H9 (cell line): ENCODE measurements at regions not wholly inside any gene's neighbourhood (a gene's known extent, or its start where the extent isn't known, plus 50 kb on each side); places are given as distances from the start of the nearest gene placed in this dataset.

Experiments
- DNase-seq: peaks from one replicate; pipeline ENCODE4 v3.0.0-alpha.2; 2017
- H2AFZ ChIP-seq: one replicate; pipeline ENCODE4 v1.6.1; 2013; ENCODE audit warnings: mild to moderate bottlenecking, low read length, control low read depth, moderate library complexity
- H2AK5ac ChIP-seq: 2 replicates; pipeline ENCODE4 v1.6.1; 2013; ENCODE audit warnings: low read length, control low read depth, mixed read lengths; ENCODE audit not compliant: insufficient read length
- H2BK120ac ChIP-seq: one replicate; pipeline ENCODE4 v1.6.1; 2013; ENCODE audit warnings: low read depth, mild to moderate bottlenecking, low read length, control low read depth, inconsistent platforms; ENCODE audit not compliant: poor library complexity, severe bottlenecking
- H2BK12ac ChIP-seq: 2 replicates; pipeline ENCODE4 v1.6.1; 2013; ENCODE audit warnings: low read length, control low read depth, mixed read lengths, low read depth; ENCODE audit not compliant: insufficient read length
- H2BK15ac ChIP-seq: 2 replicates; pipeline ENCODE4 v1.6.1; 2013; ENCODE audit warnings: low read depth, low read length, control low read depth
- H2BK20ac ChIP-seq: one replicate; pipeline ENCODE4 v1.6.1; 2013; ENCODE audit warnings: low read depth, mild to moderate bottlenecking, low read length, control low read depth, inconsistent platforms; ENCODE audit not compliant: poor library complexity, severe bottlenecking
- H2BK5ac ChIP-seq: 2 replicates; pipeline ENCODE4 v1.6.1; 2013; ENCODE audit warnings: low read length, control low read depth, mixed read lengths; ENCODE audit not compliant: insufficient read length
- H3K14ac ChIP-seq: 2 replicates; pipeline ENCODE4 v1.6.1; 2013; ENCODE audit warnings: low read length, control low read depth; ENCODE audit not compliant: insufficient read depth
- H3K18ac ChIP-seq: 2 replicates; pipeline ENCODE4 v1.6.1; 2013; ENCODE audit warnings: low read depth, mild to moderate bottlenecking, mixed read lengths, low read length, control low read depth; ENCODE audit not compliant: insufficient read length
- H3K23ac ChIP-seq: 2 replicates; pipeline ENCODE4 v1.6.1; 2013; ENCODE audit warnings: low read length, control low read depth, mixed read lengths, low read depth; ENCODE audit not compliant: insufficient read length
- H3K23me2 ChIP-seq: 2 replicates; pipeline ENCODE4 v1.6.1; 2013; ENCODE audit warnings: low read depth, mild to moderate bottlenecking, mixed read lengths, low read length, control low read depth; ENCODE audit not compliant: insufficient read length, poor library complexity, severe bottlenecking
- H3K27ac ChIP-seq: 2 replicates; pipeline ENCODE4 v1.5.1; 2013; ENCODE audit warnings: low read length, control low read depth, mixed read lengths, low read depth; ENCODE audit not compliant: insufficient read length
- H3K27me3 ChIP-seq: 2 replicates; pipeline ENCODE4 v1.6.1; 2013; ENCODE audit warnings: low read length, control low read depth, inconsistent platforms; ENCODE audit not compliant: insufficient read depth
- H3K4ac ChIP-seq: 2 replicates; pipeline ENCODE4 v1.6.1; 2013; ENCODE audit warnings: low read depth, mild to moderate bottlenecking, control low read depth, inconsistent platforms, low read length, moderate library complexity
- H3K4me1 ChIP-seq: 2 replicates; pipeline ENCODE4 v1.6.1; 2013; ENCODE audit warnings: low read length, control low read depth, inconsistent platforms; ENCODE audit not compliant: insufficient read depth
- H3K4me2 ChIP-seq: 2 replicates; pipeline ENCODE4 v1.6.1; 2013; ENCODE audit warnings: low read length, control low read depth, mixed read lengths; ENCODE audit not compliant: insufficient read length, insufficient read depth
- H3K56ac ChIP-seq: 2 replicates; pipeline ENCODE4 v1.6.1; 2013; ENCODE audit warnings: low read depth, mild to moderate bottlenecking, mixed read lengths, low read length, control low read depth; ENCODE audit not compliant: insufficient read length
- H3K79me1 ChIP-seq: 2 replicates; pipeline ENCODE4 v1.6.1; 2013; ENCODE audit warnings: low read depth, mild to moderate bottlenecking, moderate library complexity, low read length, control low read depth, inconsistent platforms; ENCODE audit not compliant: insufficient read depth, poor library complexity, severe bottlenecking
- H3K79me2 ChIP-seq: 2 replicates; pipeline ENCODE4 v1.6.1; 2013; ENCODE audit warnings: low read length, control low read depth, inconsistent platforms; ENCODE audit not compliant: insufficient read depth
- H3K9ac ChIP-seq: 2 replicates; pipeline ENCODE4 v1.6.1; 2013; ENCODE audit warnings: low read length, control low read depth, mixed read lengths; ENCODE audit not compliant: insufficient read length; ENCODE audit errors: extremely low read depth
- H3K9me3 ChIP-seq: one replicate; pipeline ENCODE4 v1.6.1; 2013; ENCODE audit warnings: low read depth, low read length, inconsistent platforms; ENCODE audit not compliant: control insufficient read depth
- H3T11ph ChIP-seq: one replicate; pipeline ENCODE4 v1.6.1; 2013; ENCODE audit warnings: mild to moderate bottlenecking, low read length, control low read depth, inconsistent platforms
- H4K20me1 ChIP-seq: one replicate; pipeline ENCODE4 v1.6.1; 2013; ENCODE audit not compliant: control insufficient read depth, insufficient read length, insufficient read depth
- H4K5ac ChIP-seq: 2 replicates; pipeline ENCODE4 v1.6.1; 2013; ENCODE audit warnings: low read depth, mild to moderate bottlenecking, mixed read lengths, low read length, control low read depth; ENCODE audit not compliant: insufficient read length
- H4K8ac ChIP-seq: replicated peaks from 2 replicates; pipeline ENCODE4 v1.6.1; 2013; ENCODE audit warnings: low read length, control low read depth, mixed read lengths, low read depth; ENCODE audit not compliant: insufficient read length
- H4K91ac ChIP-seq: 2 replicates; pipeline ENCODE4 v1.6.1; 2013; ENCODE audit warnings: low read depth, mild to moderate bottlenecking, moderate library complexity, mixed read lengths, low read length, control low read depth; ENCODE audit not compliant: insufficient read length
- H3K27ac Mint-ChIP-seq, 3 experiments: 2 replicates in 2 of 3; 3 replicates in 1 of 3; pipeline ENCODE4 v1.8.0; 2020 to 2021; ENCODE audit warnings: mixed read lengths in 3 of 3, mild to moderate bottlenecking in 1 of 3, moderate library complexity in 1 of 3
- H3K27me3 Mint-ChIP-seq: 2 replicates; pipeline ENCODE4 v1.8.0; 2021; ENCODE audit warnings: low read depth, mild to moderate bottlenecking, moderate library complexity, mixed read lengths
- H3K36me3 Mint-ChIP-seq, 3 experiments: 2 replicates in 2 of 3; 3 replicates in 1 of 3; pipeline ENCODE4 v1.8.0; 2020 to 2021; ENCODE audit warnings: low read depth in 3 of 3, mixed read lengths in 3 of 3; ENCODE audit not compliant: insufficient read depth in 1 of 3
- H3K4me1 Mint-ChIP-seq, 2 experiments: 2 replicates each; pipeline ENCODE4 v1.8.0; 2020; ENCODE audit warnings: mixed read lengths in 2 of 2
- H3K4me3 Mint-ChIP-seq, 2 experiments: 2 replicates in 1 of 2; 3 replicates in 1 of 2; pipeline ENCODE4 v1.8.0; 2020 to 2021; ENCODE audit warnings: mild to moderate bottlenecking in 2 of 2, mixed read lengths in 2 of 2, moderate library complexity in 1 of 2
- H3K9me3 Mint-ChIP-seq, 2 experiments: 2 replicates in 1 of 2; 3 replicates in 1 of 2; pipeline ENCODE4 v1.8.0; 2020; ENCODE audit warnings: mild to moderate bottlenecking in 2 of 2, mixed read lengths in 2 of 2, moderate library complexity in 1 of 2
- WGBS: extraction: QIAGEN DNeasy Blood & Tissue Kit; methylation state at CpG from one replicate; pipeline ENCODE4 v1.1.7; 2013; ENCODE audit warnings: missing lambda C conversion rate, low lambda C conversion rate, mixed read lengths; ENCODE audit not compliant: insufficient read length; ENCODE audit errors: extremely low coverage; 5-methylcytosine and 5-hydroxymethylcytosine counted together
- TF ChIP-seq, protein P1 (sequence below): fragments of 200-600 bp; sonication (generic); conservative IDR thresholded peaks from 3 replicates; pipeline ENCODE4 v1.8.0; 2021; ENCODE audit warnings: antibody characterized with exemption, mild to moderate bottlenecking

DNA sequence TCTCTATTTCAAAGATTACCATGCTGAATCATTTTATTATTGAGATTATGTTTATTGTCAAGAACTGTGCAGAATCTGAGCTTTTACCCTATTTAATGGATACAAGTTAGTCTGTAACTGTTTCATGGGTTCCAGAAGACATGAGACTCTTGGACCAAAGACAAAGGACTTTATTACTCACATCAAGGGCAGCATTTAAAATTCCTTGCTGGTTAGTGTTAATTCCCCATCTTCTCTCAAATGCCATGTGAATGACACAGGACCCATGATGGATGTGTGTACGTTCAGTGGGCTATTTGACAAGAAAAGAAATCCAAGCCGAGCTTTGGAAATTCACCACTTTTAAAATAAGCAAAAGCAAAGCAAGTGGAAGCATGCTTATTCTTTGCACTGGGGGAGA lies 139.9 kb downstream of the PCDH20 start:
- no peak overlapping the region for H2BK120ac ChIP-seq
- H3K18ac ChIP-seq, result no peak overlapping the region
- no peak overlapping the region for H4K5ac ChIP-seq
- H4K91ac ChIP-seq, result no peak overlapping the region
- no peaks in the 10 kb centered on the region for H3K79me1 ChIP-seq
- H4K8ac ChIP-seq, result no peak overlapping the region
- H2AK5ac ChIP-seq, result no peak overlapping the region
- no peak overlapping the region for H3K4ac ChIP-seq
- H3T11ph ChIP-seq, result no peak overlapping the region
- H3K27me3 ChIP-seq, result no peaks in the 10 kb centered on the region
- H2BK5ac ChIP-seq, result no peak overlapping the region
- Mint-ChIP-seq H3K4me1 (no peaks in the 10 kb centered on the region), H3K27me3 (no peaks in the 10 kb centered on the region), H3K27ac (no peak overlapping the region), H3K36me3 (peaks cover 0 to 3% (median 0%) of the 10 kb centered on the region in 3 experiments; a peak in 1 of 7 replicates), H3K9me3 (peaks cover 7 to 11% of the 10 kb centered on the region in 2 experiments), H3K4me3 (no peak overlapping the region)
- no peak overlapping the region for H2AFZ ChIP-seq
- TF ChIP-seq, protein P1, sequence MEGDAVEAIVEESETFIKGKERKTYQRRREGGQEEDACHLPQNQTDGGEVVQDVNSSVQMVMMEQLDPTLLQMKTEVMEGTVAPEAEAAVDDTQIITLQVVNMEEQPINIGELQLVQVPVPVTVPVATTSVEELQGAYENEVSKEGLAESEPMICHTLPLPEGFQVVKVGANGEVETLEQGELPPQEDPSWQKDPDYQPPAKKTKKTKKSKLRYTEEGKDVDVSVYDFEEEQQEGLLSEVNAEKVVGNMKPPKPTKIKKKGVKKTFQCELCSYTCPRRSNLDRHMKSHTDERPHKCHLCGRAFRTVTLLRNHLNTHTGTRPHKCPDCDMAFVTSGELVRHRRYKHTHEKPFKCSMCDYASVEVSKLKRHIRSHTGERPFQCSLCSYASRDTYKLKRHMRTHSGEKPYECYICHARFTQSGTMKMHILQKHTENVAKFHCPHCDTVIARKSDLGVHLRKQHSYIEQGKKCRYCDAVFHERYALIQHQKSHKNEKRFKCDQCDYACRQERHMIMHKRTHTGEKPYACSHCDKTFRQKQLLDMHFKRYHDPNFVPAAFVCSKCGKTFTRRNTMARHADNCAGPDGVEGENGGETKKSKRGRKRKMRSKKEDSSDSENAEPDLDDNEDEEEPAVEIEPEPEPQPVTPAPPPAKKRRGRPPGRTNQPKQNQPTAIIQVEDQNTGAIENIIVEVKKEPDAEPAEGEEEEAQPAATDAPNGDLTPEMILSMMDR, result no peak
- no peaks in the 10 kb centered on the region for H3K23me2 ChIP-seq
- no peak overlapping the region for H2BK15ac ChIP-seq
- H3K56ac ChIP-seq, result no peak overlapping the region
- no peak overlapping the region for H2BK12ac ChIP-seq
- no peak for DNase-seq
- no peaks in the 10 kb centered on the region for H3K9me3 ChIP-seq
- H3K4me2 ChIP-seq, result no peak overlapping the region
- H2BK20ac ChIP-seq, result no peak overlapping the region
- H4K20me1 ChIP-seq, result no peaks in the 10 kb centered on the region
- no CpG with 5 or more reads among the region's 2 CpGs for WGBS
- no peaks in the 10 kb centered on the region for H3K4me1 ChIP-seq
- no peak overlapping the region for H3K27ac ChIP-seq
- H3K14ac ChIP-seq, result no peak overlapping the region
- H3K9ac ChIP-seq, result no peak overlapping the region
- no peaks in the 10 kb centered on the region for H3K79me2 ChIP-seq
- no peak overlapping the region for H3K23ac ChIP-seq
